Non-pigmented ciliary epithelial cell (primary cell): ENCODE measurements at regions not wholly inside any gene's neighbourhood (a gene's known extent, or its start where the extent isn't known, plus 50 kb on each side); places are given as distances from the start of the nearest gene placed in this dataset.
A peak's percentile ranks its signal among the peaks of the same experiment; 100 is the strongest.
"Not testable (repeated sequence)": the region's sequence is repeated elsewhere in the genome, so short reads cannot be mapped to it uniquely, and the experiment has no call there.

Source experiments
- DNase-seq: peaks from one replicate; pipeline ENCODE4 v3.0.0-alpha.2; 2010; ENCODE audit warnings: low read depth

DNA sequence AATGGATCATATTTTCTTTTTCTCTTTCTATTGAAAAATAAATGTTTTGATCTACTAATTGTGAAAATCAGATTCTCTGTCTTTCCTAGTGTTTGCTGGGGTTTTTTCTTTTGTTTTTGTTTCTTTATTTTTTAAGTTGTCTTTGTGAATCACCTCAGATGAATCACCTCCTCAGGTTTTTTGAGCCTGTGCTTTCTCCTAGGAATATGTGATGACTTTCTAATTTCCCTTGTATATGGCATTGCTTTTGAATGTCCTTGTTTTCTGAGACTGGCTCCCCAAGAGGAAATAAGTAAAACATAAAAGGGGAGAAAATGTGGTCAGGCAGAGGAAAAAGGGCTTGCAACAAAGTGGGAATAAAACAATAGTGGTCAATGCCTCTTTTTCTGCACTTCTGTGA, 750.0 kb downstream of the ZPLD1 start:
- no peak for DNase-seq

- no peak for DNase-seq
Measured at GRCh38 chr3:103189941-103190340, 755.1 kb downstream of the ZPLD1 start.

GRCh38 chr3:103195216-103195615, 760.4 kb downstream of the ZPLD1 start:
- DNase-seq = no peak

DNA sequence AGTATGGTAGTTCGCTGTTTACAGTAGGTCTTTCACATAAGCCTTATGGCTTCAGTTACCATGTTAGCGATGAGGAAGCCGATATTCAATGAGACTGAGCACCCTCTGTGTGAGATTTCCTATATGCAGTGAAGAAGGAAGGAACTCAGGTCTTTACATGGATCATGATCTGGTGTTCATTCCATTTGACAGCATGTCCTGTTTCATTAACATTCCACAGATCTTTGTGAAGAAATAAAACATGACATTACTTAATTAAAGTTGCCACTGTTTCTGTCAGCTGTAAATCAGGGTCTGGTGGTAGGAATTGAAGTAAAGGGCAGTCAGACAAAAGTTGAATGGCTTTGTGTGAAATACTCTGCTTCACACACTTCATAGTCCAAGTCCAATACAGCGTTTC, 768.6 kb downstream of the ZPLD1 start:
- DNase-seq = no peak

GRCh38 chr3:103210583-103210982, 775.8 kb downstream of the ZPLD1 start:
- DNase-seq = no peak

- peak; percentile 20 for DNase-seq
Measured at GRCh38 chr3:103218146-103218545, 783.3 kb downstream of the ZPLD1 start.

DNA sequence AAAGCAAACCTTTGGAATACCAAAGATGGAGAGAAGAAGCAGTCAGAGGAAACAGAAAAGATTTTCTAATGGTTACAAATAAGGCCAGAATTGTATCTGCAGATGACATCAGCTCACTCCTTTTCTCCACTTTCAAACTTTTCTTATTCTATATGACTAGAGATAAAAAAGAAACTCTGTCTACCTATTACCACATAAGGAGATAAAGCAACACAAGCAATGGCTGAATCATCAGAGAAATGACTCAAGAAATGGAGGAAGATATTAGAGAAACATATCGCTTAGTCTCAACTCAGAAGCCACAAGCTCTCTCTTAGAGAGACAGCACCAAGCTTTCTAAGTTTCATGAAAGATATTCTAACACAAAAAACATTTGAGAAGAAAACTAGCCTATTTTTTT, 784.0 kb downstream of the ZPLD1 start:
- peak; percentile 20 for DNase-seq

- DNase-seq = no peak
Measured at GRCh38 chr3:103227651-103228050, 792.8 kb downstream of the ZPLD1 start.

GRCh38 chr3:103247459-103247858, 812.6 kb downstream of the ZPLD1 start:
- no peak for DNase-seq

- DNase-seq = not testable (repeated sequence)
Measured at GRCh38 chr3:103254827-103255226, 820.0 kb downstream of the ZPLD1 start.

DNA sequence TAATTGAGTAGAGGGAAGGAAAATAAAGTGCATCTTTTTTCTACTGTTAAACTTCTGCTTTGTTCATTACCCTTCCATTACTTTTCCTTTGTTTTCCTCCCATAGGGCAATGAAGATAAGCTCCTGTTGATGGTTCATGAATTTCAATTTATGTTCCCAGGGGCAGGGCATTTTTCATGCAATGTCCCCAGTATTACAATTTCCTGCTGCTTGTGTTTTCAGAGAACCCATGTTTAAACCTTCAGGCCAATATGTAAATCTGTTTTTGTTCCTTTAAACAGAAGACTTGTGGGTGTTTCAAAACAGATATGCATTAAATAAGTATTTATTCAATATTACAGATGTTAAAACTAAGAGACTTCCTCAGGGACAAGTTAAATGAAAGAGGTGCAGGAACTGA, 834.5 kb downstream of the ZPLD1 start:
- DNase-seq = no peak

- no peak for DNase-seq
Measured at GRCh38 chr3:103271575-103271974, 836.8 kb downstream of the ZPLD1 start.

DNA sequence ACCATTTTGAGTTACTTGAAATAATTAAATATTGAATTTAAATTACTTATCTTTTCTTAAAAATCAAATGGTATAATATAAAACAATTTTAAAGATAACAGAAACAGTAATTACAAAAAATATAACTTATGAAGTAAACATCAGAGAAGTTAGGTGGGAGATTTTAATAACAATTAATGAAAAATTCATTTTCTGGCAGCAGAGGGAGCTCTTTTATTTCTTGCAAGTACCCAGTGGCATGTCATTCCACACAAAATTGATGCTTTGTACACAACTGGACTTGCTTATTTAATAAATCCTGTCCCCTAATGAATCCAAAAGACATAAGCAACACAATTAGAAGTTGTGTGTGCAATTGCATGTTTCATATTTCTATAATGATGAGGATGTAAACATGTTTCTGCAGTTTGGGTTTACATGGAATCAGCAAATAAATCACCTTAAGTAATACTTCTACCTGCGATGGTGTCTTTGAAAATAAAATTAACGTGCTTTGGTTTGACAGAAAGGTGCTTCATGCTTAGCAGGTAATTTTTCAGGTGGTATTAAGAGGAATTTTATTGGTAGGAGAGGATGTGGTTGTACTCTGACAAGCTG, 861.3 kb downstream of the ZPLD1 start:
- peak; percentile 9 for DNase-seq

DNA sequence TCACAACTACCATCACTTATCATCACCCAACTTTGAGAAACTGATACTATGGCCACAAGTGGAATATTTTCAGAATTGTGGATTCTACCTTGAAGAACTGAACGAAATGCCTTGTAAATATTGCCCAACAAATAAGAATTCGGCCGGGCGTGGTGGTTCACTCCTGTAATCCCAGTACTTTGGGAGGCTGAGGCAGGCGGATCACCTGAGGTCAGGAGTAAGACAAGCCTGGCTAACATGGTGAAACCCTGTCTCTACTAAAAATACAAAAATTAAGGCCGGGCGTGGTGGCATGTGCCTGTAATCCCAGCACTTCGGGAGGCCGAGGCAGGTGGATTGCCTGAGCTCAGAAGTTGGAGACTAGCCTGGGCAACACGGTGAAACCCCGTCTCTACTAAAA, 862.7 kb downstream of the ZPLD1 start:
- DNase-seq = not testable (repeated sequence)

DNA sequence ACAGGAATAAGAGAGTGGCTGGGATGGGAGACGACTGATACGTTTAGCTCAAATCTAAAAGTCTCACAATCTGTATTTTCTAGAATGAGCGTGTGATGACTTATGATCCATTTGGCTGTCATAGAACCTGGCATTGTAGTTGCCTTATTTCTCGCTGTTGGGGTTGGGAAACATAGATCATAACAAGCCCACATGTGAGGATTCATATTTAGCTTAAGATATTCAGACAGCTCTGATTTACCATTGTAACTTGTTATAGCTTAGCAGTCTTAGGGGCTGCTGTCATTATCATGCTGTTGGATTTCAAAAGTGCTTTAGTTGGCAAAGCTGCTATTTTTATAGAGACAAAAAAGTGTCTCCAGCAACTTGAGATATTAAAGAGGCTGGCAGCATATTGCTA, 871.3 kb downstream of the ZPLD1 start:
- no peak for DNase-seq

DNA sequence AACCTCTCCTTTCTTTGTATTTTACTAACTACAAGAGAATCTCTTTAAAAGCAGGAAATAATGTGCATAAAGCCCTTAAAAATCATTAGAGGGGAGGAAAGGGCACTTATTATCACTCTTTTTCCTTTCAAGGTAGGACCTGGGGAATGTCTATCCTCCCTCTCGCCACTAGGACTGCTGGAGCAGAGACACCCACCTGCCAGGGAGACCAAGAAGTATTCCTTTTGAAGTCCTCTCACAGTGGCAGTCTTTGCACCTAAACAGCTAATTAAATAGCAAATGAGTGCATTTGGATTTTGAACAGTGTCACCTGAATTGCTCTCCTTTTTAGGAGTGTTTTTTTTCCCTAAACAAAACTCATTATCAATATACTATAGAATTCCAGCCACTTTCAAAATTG, 874.1 kb downstream of the ZPLD1 start:
- DNase-seq = no peak

DNA sequence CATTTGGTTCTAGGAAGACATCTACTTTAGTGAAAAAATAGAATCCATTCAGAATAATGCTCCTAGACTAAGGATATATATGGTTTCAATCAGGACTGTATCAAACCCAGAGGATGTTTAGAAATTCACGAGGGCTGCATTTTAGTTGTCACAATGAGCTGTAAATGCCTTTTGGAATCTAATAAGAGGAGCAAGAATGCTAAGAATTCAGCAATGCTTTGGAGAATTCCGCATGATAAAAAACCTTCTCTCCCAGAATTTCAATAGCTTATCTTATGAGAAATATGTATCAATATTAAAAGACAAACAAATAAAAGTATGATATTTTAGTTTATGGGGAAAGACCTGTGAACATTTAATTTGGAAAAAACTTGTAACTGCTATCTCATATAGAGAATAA, 885.1 kb downstream of the ZPLD1 start:
- no peak for DNase-seq

DNA sequence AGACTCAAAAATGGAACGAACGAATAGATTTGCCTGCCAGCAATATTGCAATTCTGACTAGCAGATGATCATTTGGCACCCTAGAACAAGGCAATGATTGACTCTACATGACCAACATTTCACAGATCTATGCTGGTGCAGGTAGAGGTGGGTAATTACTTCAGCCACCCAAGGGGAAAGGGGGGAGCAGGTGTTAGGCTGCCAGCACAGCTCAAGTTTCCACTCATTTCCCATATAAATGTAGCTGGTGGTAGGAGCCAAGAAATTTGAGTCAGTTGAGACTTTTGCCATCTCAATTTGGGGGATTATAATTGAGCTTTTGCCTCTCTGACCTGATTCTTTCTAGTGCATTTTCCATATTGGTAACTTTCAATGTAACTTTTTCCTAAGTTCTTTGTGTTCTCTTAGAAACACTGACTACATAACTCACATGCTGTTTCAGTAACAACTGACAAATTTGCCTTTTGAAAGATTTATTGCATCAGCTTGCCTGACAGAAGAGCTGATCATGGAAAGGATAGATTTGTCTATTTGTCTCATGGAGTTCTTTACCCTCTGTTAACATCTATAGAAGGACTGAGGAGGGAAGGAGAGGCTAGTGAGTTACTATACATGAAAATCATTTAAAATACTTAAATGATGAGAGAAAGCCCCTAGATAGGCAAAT, 902.5 kb downstream of the ZPLD1 start:
- no peak for DNase-seq

- no peak for DNase-seq
Measured at GRCh38 chr3:103341078-103341606, 906.3 kb downstream of the ZPLD1 start.

GRCh38 chr3:103342205-103342731, 907.5 kb downstream of the ZPLD1 start:
- DNase-seq = no peak

- no peak for DNase-seq
Measured at GRCh38 chr3:103349760-103350159, 914.9 kb downstream of the ZPLD1 start.

- DNase-seq = no peak
Measured at GRCh38 chr3:103365467-103365866, 930.7 kb downstream of the ZPLD1 start.

DNA sequence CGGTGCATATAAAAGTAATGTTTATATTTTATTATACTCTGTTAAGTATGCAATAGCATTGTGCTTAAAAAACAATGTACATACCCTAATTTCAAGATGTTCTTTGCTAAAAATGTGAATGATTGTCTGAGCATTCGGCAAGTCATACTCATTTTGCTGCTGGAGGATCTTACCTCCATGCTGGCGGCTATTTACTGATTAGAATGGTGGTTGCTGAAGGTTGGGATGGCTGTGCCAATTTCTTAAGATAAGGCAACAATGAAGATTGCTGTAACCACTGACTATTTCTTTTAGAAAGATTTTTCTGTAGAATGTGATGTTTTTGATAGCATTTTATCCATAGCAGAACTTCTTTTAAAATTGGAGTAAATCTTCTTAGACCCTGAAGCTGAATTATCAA, 932.7 kb downstream of the ZPLD1 start:
- DNase-seq = no peak

- DNase-seq = no peak
Measured at GRCh38 chr3:103371411-103371810, 936.6 kb downstream of the ZPLD1 start.
